HG03045 (cell line): ENCODE measurements at regions not wholly inside any gene's neighbourhood (a gene's known extent, or its start where the extent isn't known, plus 50 kb on each side); places are given as distances from the start of the nearest gene placed in this dataset.

Experiments
- ATAC-seq: cut with Tn5 transposase; IDR thresholded peaks from one replicate; pipeline ENCODE4 v1.9.1; 2021; ENCODE audit warnings: mild to moderate bottlenecking, moderate library complexity; ENCODE audit not compliant: unreplicated experiment

DNA sequence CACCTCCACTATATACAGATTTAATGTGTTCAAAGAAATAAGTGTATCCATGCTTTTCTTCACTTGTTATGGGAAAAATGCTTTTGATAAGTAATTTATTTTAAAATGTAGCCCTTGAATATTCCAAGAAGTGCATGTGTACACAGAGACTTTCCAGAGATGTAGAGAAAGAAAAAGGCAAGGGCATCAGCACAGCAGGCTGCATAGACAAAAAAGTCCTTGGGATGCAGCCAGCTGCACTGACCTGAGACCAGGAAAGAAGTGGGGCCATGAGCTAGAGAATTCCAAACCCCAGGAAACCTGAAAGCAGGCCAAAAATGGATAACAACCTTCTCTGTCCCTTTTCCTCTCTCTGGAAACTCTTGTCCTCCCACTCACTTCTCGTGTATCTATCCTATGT lies 51.6 kb upstream of the PRDM8 start:
- no peak for ATAC-seq

DNA sequence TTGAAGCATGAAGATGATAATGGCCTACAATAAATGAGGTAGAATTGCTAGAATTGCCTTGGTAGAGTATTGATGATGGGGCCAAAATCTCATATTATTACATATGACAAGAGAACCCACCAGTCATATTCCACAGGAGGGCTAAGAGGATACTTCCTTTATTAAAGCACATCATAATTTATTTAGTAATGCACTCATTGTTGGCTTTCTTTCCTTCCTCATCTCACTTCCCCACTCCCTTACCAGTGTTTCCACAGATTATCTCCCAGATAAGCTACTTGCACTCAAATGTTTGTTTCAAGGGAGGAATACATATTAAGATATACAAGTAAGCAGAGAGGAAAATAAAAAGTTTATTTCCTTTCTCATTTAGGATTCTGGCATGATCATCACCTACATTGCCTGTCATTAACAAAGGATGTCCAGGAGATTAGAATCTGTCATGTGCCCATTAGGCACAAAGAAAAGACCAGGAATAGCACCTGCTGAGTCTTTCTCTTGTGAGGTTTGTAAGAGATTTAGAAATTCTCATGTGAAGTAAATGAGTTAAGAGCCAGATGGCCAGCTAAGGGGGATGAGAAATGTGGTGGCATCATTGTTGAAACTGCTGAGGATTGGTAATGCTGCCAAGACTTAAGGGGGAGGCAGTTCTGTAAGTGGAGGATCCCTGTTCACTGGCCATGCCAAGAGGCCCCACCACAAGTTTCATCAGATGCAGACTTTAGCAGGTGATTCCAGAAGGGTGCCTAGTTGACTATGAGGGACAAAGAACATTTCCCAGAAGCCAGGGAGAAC lies 52.4 kb upstream of the PRDM8 start:
- ATAC-seq = no peak

DNA sequence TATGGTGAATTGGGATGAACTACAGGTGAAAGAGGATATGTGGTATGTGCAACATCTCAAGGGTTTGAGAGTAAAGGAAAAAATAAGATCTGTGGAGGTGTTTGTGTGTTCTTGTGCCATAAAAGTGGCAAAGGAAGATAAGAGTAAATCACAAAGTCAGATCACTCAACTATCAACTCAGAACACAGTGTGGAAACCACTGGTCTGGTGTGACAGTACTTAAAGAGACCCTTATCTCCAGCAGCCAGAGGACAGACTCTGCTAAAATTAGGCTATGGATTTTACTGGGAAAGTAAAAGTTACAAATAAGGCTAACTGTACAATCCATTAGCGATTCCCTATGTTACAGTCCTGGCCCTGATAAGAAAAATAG lies 54.0 kb upstream of the PRDM8 start:
- ATAC-seq = no peak

DNA sequence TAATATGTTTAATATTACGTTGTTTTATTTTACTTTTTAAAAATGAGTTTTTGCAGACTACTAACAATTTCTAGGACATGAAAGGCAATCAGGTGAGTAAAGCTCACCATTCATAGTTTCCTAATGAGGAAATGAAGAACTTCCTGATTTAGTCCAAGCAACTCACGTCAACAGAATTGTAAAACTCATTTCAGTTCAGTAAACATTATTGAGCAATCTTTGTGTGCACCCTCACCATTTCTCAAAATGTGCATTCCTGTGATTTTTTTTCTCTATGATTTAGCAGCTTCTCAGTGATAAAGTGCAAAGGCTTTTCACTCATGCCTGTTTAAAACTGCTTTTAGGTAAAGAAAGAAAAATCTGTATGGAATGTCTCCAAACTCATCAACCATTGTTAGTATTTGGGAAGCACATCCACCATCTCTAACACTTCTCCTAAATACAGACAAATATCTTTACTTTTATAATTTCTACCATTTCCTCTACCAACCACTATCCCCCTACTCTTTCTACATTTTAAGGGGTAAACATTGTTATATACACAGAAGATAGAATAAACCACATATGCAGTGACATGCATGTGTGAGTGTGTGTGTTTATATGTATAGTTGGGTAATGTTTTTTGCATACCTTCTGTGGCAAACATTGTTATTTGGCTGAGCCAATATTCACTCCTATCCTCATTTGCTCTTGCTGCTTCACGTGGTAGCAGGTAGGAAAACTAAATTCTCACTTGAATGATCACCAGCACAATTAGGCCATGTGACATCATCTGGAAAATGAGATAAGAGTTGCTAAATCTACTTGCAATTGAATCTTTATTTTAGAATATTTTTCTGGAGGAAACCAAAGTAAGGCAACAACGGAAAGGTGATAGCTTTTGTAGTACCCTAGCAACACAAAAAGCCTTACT lies 54.7 kb upstream of the PRDM8 start:
- ATAC-seq = no peak

DNA sequence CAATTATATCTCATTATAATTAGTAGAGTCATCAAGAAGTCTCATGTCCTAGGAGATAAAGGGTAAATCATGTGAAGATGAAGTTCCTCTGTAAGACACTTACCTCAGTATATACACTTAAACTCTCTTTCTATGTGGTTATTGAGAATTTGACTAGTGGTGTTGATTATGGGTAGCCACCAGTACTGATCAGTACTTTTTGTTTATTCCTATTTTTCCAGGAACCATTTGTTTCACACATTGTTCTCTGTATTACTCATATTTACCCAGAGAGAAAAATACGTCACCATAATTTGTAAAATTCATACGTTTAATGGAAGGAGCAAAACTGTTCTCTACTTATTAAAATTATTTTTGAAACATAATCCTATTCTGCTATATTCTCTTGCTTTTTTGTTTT lies 55.8 kb upstream of the PRDM8 start:
- ATAC-seq = no peak

DNA sequence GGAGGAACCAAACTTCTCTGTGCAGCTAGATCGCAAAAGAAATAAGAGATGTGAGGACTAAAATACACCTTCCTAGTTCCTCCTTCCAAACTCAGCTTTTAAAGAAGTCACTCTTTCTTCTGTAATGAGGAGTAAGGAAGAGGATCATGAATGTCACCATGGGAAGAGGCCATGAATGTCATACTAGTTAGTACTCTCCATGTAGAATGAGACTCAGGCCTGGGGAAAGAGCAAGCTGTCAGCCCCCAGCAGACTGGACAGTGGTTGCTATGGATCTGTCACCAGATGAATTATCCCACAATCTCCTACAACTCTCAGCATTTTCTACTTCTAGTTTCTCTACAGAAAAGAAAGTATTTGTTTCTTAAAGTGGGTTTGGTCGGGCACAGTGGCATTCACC lies 57.1 kb upstream of the PRDM8 start:
- ATAC-seq = no peak

DNA sequence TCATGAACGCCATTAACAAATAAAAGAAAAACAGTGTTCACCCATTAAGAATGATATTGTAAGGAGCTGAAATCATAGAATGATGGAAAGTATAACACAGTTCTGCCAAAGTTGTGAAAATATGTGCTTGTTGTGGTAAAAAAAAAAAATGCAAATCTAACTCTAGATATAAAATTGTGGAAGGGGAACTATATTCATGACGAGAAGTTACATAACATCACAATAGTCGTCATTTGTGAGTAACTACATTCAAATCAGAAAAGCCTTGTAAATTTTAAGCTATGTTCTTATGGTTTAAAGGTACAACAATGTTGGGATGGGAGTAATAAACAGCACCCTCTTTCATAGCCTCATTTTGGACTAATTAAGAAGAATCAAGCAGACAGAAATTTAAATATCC lies 57.6 kb upstream of the PRDM8 start:
- no peak for ATAC-seq

DNA sequence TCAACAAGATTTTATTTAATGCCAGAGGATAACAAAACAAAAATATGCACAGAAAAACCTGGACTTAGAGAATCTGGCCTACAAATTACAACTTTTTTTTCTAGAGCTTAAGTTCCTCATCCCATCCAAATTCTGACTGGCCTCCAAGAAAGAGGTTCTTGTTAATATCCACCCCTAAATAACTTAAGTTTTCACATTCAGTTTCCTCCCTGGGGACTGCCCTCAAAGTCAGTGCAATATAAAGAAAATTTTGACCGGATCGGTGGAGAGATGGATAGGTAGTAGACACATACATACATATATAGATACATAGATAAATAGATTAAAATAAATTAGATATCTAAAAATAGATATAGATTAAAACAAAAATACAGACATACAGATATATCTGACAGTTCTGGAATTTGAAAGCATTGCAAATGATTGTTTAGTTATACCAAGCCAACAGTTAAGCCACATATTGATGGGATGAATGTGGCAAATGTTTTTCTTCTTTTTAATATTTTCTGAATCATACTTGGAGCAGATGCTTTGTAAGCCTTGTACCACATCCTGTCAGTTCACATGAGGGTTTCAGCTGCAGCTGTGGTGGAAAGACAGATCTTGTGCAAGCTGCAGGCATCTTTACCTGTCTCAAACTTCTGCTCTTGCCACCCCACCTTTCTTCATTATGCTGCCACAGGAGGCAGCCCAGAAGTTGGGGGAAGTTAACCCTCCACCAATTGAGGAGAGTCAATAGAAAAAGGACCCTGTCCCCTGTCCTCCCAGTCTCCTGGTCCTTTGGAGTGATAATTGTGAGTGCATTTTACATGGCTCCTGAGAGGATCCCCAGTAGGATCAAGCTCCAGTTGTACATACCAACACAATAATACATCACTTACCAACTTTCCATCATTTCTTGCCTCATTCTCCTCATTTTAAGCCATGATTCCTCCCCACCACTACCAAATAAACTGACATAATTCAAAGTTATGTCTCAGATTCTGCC lies 58.5 kb upstream of the PRDM8 start:
- ATAC-seq = peak; percentile 88

DNA sequence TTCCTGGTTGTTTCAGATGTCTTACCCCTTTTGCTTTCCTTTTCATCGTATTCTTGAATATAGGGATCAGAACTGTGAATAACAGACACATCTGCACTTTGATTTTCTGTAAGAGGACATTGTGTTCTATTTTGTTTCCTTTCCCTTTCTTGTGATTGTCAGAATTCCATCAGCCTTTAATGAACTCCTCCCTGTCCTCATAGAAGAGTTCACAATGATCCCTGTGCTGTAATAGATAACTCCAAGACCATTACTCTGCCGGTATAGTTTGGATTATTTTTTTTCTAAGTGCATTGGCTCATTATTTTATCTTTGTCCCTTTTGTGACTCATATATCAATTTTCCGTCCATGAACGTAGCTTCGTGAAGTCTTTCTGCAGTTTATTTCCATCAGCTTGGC lies 59.7 kb upstream of the PRDM8 start:
- ATAC-seq = no peak

DNA sequence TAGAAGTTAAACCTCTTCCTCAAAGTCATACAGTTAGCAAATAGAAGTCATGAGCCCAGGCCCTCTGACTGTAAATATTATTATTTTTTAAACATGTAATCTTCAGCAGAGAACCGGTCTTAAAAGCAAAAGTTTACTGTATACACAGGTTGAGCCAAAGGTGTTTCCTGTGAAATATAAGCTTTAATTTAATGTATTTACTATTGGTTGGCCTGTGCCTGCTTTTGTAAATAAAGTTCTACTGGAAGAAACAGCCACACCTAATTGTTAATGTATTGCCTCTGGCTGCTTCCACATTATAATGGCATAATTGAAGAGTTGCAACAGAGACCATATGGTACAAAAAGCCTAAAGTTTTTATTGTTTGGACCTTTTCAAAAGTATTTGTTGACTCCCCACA lies 61.0 kb upstream of the PRDM8 start:
- no peak for ATAC-seq

DNA sequence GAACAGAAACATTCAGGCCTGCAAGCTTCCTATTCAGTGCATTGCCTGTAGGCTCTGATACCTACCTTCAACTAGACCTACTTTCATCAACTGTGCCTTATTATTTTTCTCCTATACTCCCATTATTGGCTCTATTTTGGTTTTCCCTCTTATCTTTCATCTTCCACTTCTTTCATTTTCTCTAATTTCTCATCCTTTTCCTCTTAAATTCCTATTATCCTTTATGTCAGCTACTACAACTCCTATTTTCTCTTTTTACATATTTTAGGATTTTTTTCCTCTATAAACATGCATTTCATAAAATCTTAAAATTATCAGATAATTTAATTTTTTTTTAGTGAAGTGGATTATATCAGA lies 61.6 kb upstream of the PRDM8 start:
- ATAC-seq = no peak

DNA sequence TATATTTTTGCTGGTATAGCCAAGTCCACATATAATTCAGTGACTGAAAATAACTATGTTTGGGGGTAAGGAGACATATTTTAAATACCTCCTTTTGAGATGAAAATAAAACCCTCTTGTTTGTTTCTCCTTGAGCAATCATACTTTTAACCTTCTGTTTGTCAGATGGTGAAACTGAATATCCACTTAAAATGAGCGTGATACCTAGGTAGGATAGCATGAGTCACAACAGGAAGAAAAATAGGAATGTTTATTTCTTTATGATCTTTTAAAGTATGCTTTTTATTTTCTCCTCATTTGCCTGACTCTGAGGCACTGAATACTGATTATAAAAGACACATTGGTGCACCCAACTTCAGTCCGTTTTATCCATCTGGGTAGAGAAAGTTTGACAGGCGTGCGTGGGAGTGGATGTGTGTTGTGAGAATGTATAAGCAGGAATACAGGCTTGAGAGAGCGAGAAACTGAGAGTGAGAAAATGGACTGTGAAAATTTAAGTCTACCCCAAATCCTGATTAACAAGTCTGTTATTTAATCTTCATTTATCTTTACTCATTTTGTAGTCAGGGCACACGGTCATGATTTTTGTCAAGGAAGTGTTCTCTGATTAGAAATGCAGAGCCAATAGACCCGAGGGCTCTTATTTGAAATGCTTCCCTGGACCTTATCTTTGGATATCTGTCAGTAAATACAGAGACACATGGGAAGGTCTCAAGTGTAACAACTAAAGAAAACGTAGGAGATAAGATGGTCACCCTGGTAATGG lies 62.1 kb upstream of the ANTXR2 start:
- no peak for ATAC-seq

DNA sequence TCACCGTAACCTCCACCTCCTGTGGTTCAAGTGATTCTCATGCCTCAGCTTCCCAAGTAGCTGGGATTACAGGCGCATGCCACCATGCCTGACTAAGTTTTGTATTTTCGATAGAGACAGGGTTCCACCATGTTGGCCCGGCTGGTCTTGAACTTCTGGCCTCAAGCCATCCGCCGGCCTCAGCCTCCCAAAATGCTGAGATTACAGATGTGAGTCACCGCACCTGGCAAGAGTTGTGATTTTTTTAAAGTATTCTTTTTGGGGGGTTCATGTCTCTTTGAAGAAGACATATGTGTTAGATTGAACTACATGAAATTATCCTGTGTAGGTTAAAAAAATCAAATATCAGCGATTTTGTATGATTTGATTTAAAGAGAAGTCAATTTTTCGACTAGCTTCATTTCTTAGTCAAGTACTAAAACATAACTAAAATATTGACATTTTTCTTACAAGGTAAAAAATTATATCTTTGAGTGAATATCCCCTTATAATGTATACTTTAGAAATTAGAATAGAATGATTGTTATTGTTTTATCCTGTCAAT lies 60.3 kb upstream of the ANTXR2 start:
- ATAC-seq = no peak

DNA sequence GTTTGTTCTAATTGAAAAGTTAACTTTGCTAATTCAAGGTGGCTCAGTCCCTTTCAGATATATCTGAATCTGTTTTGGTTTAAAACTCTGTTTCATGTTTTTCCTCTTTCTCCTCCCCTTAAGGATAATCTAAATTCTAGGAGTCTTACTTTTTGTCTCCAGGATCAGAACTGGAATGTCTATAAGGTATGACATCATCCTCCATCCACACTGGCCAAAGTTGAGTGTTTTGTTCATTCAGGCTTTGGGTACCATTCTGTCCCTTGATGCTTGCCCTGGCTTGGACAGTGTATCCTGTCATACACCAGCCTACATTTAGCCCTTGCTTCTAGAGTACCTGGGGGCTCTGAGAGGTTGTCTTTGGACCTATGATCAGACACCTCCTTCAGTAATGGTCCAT lies 56.8 kb upstream of the ANTXR2 start:
- no peak for ATAC-seq

DNA sequence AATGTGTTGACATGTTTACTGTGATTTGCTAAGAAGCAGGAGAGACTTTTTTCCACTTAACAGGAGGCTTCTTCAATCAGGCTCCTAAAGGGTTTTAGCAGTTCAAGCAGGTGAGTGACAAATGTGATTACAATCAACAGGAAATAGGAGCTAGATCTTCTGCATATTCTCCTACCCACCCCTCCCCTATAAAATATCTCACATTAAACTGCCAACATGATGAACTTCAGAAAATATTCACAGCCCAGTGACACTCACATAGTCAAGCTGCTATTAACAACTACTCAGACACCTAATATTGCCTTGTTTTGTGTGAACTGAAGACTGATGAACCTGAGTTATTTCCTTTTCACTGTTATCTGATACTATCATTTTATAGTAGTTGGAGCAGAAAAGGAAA lies 55.9 kb upstream of the ANTXR2 start:
- ATAC-seq = no peak

DNA sequence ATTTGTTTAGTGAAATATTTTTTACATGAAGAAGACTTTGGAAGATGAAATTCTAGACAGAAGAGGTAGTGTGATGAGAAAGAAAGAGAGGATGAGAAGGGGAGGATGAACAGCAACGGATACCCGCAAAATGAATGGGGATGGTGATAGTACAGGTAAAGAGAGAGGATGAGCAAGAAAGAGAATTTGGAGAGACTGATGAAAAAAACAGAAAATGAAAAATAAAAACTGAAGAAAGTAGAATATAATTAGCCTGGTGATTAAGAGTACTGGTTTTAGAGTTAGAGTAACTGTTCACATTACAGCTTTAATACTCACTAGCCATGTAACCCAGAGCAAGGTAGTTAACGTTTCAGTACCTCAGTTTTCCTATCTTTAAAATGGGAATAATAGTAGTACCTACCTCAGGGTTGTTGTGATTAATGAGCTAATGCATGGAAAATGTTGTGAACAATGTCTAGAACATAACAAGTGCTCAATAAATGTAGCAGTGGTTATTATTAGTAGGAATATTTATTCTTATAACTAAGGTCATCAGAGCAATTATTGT lies 54.9 kb upstream of the ANTXR2 start:
- ATAC-seq = no peak

DNA sequence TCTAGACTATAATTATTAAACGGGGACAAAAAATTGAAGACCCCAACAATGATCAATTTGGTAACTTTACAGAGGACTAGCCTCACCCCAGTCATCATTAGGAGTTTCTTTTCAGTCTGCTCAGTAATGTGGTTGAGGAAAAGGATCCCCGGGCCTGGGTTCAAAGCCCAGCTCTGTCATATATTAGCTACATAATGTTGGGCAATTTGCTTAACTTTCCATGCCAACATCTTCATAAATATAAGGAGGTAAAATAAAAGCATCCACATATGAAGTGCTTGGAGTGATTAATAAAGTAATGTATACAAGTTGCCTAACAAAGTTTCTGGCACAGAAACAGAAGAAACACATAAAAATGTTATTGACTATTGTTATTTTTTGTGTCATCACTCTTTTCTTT lies 53.4 kb upstream of the ANTXR2 start:
- no peak for ATAC-seq

DNA sequence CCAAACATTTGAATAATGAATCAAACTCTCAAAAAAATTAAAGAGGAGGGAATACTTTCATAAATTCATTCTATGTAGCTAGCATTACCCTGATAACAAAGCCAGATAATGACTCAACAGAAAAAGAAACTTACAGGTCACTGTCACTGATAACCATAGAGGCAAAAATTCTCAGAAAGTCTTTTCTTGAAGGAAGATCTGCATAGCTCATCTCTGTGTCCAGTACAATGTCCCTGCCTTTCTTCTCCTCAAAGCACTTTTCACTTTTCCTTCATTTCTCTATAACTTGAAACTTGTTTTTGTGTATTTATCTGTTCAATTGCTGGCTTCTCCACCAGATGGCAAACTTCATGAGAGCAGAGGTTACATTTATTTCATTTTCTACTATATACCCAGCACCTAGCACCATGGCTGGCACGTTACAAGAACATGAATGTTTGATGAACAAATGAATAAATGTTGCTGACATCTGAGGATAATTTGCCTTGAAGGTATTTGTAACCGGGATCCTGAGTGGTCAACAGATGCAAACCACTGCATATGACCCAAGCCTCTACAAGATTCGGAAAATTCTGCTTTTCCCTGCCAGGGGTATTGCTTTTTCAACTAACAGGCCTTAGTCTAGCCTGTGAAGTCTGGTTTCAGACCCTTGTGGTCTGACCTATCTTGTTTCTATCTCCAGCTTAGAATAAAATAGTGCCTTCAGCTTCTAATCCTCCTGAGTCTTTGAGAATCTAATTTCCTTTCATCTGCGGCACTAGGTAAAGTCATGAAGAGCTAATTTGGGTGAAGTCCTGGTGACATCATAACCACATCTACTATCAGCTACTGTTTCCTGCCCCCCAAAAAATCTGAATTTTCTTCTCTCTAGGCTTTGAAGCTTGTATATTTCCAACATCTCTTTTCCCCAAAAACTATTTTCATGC lies 52.5 kb upstream of the ANTXR2 start:
- ATAC-seq = no peak
